Lower leg skin (tissue), 3 donors: ENCODE measurements at regions not wholly inside any gene's neighbourhood (a gene's known extent, or its start where the extent isn't known, plus 50 kb on each side); places are given as distances from the start of the nearest gene placed in this dataset.

Experiments
- POLR2A ChIP-seq, 2 donors: fragments of 450-650 bp; IDR thresholded peaks; one replicate each; pipeline ENCODE4 v1.6.1; 2016 to 2017; ENCODE audit warnings: antibody characterized with exemption in 2 of 2, mild to moderate bottlenecking in 1 of 2, moderate library complexity in 1 of 2
- TF ChIP-seq, protein P1 (sequence below), 3 donors: fragments of 450-650 bp; IDR thresholded peaks; one replicate each; pipeline ENCODE4 v1.5.1; 2016; ENCODE audit warnings: antibody characterized with exemption in 3 of 3, mild to moderate bottlenecking in 3 of 3, moderate library complexity in 2 of 3

- TF ChIP-seq, protein P1, sequence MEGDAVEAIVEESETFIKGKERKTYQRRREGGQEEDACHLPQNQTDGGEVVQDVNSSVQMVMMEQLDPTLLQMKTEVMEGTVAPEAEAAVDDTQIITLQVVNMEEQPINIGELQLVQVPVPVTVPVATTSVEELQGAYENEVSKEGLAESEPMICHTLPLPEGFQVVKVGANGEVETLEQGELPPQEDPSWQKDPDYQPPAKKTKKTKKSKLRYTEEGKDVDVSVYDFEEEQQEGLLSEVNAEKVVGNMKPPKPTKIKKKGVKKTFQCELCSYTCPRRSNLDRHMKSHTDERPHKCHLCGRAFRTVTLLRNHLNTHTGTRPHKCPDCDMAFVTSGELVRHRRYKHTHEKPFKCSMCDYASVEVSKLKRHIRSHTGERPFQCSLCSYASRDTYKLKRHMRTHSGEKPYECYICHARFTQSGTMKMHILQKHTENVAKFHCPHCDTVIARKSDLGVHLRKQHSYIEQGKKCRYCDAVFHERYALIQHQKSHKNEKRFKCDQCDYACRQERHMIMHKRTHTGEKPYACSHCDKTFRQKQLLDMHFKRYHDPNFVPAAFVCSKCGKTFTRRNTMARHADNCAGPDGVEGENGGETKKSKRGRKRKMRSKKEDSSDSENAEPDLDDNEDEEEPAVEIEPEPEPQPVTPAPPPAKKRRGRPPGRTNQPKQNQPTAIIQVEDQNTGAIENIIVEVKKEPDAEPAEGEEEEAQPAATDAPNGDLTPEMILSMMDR (IDR thresholded peaks at IDR 0.05) = no peak
- TF ChIP-seq POLR2A (IDR thresholded peaks at IDR 0.05) = no peak
Observed at GRCh38 chr9:36763778-36764177, 191.1 kb downstream of the MELK start.
